NOMO-1 treated with dmso at 0.1 percent for 144 hours (cell line): ENCODE measurements at regions not wholly inside any gene's neighbourhood (a gene's known extent, or its start where the extent isn't known, plus 50 kb on each side); places are given as distances from the start of the nearest gene placed in this dataset.
"Not testable (repeated sequence)": the region's sequence is repeated elsewhere in the genome, so short reads cannot be mapped to it uniquely, and the experiment has no call there.

Experiments
- DNase-seq: peaks from one replicate; lab custom pipeline; 2025; ENCODE audit not compliant: unreplicated experiment; lab: John Stamatoyannopoulos, UW

DNA sequence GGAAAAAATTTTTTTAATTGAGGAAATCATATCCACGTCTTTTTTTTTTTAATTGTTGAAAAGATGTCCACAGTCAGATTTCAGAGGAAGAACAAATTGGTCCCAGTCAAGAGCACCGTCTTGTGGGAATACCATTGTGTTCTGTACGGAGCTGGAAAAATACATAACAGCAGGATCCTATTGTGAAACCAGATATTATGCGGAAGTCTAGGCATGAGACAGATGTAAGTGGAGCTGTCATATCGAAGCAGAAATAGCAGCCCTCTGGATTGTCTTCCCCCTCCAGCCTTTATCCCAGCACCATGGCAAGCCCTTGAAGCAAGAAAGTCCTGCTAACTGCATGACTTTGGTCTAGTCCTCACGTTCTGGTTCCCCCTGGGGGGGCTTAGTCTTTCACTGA lies 391.6 kb upstream of the ASIC2 start:
- DNase-seq: no peak

DNA sequence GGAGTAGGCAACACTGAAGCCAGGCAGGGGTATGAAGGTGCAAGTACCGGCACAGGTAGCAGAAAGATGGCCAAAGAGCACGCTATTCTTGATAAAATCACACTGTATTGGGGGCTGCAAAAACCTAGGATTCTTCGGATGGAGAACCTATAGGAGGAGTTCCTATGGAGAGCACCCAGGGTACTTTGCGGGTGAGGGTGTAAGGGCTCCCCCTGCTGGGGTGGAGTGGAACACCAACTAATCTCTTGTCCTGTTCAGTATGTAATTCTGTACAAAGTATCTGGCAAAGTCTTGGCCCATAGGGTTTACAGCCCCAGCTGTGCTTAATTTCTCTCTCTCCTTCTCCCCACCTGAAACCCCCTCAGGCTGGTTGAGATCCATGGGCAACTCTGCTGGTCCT lies 393.1 kb upstream of the ASIC2 start:
- no peak for DNase-seq

DNA sequence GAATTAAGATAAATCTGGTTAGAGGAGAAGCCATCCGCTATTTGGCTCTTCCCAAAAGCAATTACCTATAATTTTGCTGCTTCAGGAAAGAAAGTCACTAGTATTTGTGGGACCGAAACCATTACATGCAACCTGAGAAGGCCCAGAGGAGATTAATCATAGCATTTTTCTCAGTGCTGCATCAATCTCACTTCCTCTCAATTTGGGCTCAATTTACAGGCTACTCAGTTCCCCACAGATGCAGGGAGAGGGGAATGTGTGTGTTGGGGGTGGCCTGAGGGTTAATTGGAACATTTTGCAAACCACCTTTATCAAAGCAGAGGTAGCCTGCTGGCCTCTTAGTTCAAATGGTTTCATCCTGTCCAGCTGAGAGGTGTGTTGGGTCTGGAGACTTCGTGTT lies 394.7 kb upstream of the ASIC2 start:
- DNase-seq: no peak

GRCh38 chr17:33688771-33689170 lies 395.7 kb upstream of the ASIC2 start:
- no peak for DNase-seq

GRCh38 chr17:33689725-33690124 lies 396.6 kb upstream of the ASIC2 start:
- no peak for DNase-seq

DNA sequence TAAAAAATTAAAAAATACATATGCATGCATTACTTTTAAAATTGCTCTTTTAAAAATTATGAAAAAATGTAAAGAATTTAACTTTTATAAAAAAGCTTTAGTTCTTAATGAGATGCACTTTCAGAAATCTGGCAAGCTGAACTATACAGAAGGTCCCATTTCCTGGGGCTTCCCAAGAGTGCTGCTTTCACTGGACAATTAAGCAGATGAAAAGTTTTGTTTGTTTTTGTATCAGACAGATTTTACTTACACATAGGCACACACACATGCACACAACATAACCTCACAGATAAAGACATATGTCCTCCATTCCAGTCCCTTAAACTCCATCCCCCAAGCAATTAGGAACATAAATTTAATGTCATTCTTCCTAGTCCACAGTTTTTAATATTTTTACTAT lies 402.3 kb upstream of the ASIC2 start:
- DNase-seq: no peak

DNA sequence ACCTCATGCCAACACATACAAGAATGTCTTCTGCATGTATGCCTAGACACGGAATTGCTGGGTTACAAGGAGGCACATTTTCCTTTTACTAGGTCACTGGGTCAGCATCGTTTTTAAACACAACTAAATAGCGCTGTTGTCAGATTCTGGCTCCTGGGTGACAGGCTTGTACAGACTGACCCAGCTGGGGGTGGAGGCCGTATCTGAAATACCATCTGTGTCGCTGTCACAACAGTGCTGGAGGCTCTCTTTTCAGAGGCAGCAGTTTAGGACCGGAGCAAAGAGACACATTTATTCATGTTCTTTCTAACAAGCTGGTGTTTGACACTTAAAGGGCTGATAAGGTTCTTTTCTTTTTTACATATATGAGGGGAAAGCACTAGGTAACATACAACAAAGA lies 403.0 kb upstream of the ASIC2 start:
- no peak for DNase-seq

DNA sequence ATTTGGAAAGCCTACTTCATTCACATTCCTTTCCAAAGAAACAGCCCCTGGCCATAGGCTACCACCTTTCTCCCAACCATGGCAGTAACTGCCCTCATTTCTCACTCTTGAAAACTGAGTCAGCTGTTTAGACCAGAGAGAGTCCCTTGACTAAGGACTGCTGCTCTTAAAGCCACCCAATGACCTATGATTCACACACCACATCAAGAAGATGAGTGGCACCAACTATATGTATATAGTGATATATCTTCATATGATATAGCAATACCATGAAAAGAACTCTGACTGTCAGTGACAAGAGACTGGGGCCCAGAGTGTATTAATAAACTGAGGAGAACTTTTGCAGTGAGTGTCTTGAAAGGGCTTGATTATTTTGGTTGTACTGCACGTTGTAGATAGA lies 404.5 kb upstream of the ASIC2 start:
- no peak for DNase-seq

DNA sequence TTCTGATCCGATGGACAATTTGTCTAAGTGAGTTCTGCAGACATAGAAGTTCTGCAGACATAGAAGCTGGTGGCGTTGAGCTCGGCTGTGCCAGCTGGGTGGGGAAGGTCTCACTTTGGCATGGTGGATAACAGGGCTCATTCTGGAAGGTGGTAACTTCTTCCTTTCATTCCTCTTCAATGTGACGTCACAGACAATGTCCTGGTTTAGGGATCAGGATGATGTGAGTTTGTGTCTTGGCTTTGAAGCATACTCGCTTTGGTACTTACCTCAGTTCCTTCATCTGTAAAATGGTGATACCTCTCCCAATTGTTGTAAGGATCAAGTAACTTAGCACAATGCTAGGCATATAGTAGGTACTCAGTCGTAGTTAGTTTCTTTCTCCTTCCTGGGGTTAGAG lies 408.8 kb upstream of the ASIC2 start:
- no peak for DNase-seq

- DNase-seq: no peak
Observed at GRCh38 chr17:33704856-33705255, 411.8 kb upstream of the ASIC2 start.

GRCh38 chr17:33709881-33710280 lies 416.8 kb upstream of the ASIC2 start:
- DNase-seq: no peak

DNA sequence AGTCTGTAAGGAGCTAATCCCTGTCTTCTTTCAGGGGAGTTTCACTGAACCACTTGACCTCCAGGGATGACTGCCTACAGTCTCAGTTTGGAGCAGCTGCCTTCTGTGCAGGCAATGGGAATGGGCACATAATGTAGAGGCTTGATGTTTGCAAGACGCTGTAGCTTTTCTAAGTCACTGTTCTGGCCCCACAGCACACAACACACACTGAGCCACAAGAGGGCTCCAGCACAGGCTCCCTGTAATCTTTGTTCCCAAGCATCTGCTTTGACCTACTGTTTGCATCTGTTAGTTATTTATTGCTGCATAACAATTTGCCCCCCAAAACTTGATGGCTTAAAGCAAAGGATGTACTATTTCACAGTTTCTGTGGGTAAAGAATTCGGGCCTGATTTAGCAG lies 419.0 kb upstream of the ASIC2 start:
- DNase-seq: no peak

- DNase-seq: no peak
Observed at GRCh38 chr17:33716957-33717356, 423.9 kb upstream of the ASIC2 start.

DNA sequence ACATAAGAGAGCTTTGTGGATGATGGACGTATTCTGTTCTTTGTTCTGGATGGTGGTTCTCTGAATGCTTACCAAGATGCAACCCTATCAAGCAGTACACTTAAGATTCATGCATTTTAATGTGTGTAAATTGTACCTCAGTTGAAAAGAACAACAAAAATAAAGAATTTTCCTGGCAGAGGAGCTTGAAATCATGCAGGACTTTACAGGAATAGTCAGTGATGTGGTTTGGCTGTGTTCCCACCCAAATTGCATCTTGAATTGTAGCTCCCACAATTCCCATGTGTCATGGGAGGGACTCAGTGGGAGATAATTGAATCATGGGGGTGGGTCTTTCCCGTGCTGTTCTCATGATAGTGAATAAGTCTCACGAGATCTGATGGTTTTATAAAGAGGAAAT lies 430.6 kb upstream of the ASIC2 start:
- not testable (repeated sequence) for DNase-seq

DNA sequence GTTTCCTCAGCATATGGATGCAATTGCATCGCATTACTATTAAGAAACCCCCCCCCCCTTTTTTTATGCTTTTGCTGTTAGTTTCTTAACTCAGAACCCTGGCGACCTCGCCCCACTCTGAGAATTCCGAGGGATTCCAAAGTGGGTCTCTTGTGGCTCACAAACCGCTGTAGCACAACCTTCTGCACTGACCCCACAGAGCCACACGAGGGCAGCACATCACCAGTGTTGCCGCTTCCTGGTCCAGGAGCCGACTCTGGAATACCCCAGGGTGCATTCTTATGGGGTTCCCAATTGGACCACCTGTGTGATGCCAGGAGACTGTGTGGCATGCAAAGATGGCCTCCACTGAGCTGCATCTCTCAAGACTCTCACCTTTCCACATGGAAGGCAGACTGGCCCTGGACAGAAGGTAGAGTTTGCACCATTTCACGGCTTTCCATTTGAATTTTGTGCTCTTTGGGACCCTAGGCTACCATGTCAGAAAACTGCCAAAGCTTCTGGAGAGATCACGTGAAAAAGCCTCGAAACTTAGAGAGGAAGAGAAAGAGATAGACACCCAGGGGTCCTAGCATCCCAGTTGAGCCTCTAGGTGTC lies 432.7 kb upstream of the ASIC2 start:
- no peak for DNase-seq

- no peak for DNase-seq
Observed at GRCh38 chr17:33730131-33730530, 437.0 kb upstream of the ASIC2 start.

GRCh38 chr17:33732116-33732515 lies 439.0 kb upstream of the ASIC2 start:
- no peak for DNase-seq

DNA sequence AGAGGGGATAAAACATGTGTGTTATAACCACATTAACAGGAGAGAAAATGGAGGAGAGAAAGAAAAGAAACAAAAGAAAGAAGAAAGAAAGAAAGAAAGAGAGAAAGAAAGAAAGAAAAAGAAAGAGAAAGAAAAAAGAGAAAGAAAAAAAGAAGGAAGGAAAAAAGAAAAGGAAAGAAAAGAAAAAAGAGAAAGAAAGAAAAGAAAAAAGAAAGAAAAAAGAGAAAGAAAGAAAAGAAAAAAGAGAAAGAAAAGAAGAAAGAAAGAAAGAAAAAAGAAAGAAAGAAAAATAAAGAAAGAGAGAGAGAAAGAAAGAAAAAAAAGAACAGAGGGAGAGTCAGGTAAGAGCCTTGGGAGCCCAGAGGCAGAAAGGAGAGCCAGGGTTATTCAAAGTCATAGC lies 446.6 kb upstream of the ASIC2 start:
- no peak for DNase-seq

DNA sequence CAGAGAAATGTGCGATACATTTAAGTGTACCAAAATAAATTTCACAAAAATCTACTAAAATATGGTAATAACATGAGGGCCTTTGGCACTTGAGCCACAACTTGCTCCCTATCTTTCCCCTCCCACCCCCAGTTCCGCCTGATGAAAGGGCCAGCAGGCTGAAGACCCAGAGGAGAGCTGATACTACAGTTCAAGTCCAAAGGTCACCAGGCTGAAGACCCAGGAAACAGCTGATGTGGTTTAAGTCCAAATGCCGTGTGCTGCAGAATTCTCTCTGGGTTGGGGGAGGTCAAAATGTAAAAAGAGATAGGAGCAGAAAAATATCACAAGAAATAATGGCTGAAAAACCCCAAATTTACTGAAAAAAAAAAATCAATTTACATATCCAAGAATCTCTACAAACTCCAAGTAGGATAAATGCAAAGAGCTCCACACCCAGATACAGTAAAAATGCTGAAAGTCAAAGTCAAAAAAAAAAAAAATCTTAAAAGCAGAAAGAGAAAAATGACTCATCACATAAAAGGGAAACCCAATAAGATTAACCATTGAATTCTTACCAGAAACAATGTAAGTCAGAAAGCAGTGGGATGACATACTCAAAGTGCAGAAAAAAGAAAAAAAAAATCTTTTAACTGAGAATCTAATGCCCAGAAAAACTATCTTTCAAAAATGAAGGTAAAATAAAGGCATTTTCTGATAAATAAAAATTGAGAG lies 452.1 kb upstream of the ASIC2 start:
- no peak for DNase-seq

DNA sequence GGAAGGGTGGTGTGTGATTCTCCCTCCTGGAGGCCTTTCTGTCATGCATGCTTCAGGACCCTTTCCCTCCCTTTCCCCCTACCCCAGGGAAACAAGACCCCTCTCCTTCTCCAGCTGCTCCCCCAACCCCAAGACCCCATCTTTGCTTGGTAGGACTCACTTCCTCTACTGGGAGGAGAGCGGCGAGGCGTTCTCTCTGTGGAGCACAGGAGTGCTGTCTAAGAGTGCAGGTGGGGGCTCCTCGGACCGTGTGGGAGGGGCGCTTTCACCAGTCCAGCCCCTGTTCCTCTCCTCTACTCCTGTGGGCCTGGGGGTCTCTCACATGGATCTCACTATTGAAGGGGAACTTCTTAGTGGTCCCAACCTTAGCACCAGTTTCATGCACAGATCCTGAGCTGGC lies 456.1 kb upstream of the ASIC2 start:
- DNase-seq: no peak

GRCh38 chr17:33750943-33751701 lies 458.0 kb upstream of the ASIC2 start:
- peak; percentile 1 for DNase-seq

DNA sequence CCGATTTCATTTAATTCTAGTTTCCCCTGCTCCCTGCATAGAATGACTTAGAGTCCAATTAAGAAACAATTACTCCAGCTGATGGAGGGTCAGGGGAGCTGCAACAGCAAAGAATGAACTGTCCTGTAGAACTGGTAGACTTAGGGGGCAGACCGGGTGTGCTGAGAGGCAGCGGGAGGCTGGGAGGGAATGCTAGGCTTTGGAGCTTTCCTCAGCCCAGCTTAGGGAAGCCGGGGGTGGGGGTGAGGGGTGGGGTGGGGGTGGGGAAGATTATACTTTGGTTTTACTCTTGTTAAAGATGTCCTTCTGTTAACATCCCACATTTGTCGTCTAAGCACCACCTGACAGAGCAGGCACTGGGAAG lies 458.6 kb upstream of the ASIC2 start:
- DNase-seq: no peak
